ENCODE measurements at regions not wholly inside any gene's neighbourhood (a gene's known extent, or its start where the extent isn't known, plus 50 kb on each side); places are given as distances from the start of the nearest gene placed in this dataset.

DNA sequence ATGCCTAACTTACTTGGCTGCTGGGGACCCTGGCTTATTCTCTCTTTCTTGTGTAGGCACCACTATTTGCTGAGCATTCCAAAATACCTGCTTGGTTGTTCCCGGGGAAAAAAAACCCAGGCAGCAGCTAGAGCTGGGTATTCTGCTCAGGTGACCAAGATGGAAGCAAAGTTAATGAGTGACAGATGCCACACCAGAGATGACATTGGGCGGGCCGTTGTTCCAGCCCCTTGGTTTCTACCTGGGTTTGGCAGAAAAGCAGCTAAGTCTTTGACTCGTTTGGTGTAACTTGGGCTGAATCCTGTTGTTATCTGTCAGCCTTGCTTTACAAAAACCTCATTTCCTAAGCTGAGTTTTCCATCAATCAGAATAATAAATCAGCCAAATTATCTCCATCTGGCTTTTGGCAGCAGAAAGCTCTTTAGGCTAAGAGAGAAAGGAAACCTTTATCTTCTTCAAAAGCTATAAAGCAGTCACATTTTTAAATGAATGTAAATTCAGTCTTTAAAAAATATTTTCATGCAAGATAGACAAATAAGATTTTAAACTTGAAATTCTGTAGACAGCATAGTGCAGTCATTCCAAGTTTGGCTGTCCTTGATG lies 202.0 kb upstream of the GMDS start:
- TF ChIP-seq, protein P1, sequence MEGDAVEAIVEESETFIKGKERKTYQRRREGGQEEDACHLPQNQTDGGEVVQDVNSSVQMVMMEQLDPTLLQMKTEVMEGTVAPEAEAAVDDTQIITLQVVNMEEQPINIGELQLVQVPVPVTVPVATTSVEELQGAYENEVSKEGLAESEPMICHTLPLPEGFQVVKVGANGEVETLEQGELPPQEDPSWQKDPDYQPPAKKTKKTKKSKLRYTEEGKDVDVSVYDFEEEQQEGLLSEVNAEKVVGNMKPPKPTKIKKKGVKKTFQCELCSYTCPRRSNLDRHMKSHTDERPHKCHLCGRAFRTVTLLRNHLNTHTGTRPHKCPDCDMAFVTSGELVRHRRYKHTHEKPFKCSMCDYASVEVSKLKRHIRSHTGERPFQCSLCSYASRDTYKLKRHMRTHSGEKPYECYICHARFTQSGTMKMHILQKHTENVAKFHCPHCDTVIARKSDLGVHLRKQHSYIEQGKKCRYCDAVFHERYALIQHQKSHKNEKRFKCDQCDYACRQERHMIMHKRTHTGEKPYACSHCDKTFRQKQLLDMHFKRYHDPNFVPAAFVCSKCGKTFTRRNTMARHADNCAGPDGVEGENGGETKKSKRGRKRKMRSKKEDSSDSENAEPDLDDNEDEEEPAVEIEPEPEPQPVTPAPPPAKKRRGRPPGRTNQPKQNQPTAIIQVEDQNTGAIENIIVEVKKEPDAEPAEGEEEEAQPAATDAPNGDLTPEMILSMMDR (IDR thresholded peaks at IDR 0.05), result no peak
- TF ChIP-seq SIN3A (IDR thresholded peaks at IDR 0.05; ENCODE audit: borderline replicate concordance, insufficient read depth, low read depth, low read length), result no peak
- TF ChIP-seq, protein P2, sequence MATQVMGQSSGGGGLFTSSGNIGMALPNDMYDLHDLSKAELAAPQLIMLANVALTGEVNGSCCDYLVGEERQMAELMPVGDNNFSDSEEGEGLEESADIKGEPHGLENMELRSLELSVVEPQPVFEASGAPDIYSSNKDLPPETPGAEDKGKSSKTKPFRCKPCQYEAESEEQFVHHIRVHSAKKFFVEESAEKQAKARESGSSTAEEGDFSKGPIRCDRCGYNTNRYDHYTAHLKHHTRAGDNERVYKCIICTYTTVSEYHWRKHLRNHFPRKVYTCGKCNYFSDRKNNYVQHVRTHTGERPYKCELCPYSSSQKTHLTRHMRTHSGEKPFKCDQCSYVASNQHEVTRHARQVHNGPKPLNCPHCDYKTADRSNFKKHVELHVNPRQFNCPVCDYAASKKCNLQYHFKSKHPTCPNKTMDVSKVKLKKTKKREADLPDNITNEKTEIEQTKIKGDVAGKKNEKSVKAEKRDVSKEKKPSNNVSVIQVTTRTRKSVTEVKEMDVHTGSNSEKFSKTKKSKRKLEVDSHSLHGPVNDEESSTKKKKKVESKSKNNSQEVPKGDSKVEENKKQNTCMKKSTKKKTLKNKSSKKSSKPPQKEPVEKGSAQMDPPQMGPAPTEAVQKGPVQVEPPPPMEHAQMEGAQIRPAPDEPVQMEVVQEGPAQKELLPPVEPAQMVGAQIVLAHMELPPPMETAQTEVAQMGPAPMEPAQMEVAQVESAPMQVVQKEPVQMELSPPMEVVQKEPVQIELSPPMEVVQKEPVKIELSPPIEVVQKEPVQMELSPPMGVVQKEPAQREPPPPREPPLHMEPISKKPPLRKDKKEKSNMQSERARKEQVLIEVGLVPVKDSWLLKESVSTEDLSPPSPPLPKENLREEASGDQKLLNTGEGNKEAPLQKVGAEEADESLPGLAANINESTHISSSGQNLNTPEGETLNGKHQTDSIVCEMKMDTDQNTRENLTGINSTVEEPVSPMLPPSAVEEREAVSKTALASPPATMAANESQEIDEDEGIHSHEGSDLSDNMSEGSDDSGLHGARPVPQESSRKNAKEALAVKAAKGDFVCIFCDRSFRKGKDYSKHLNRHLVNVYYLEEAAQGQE (IDR thresholded peaks at IDR 0.05; ENCODE audit: insufficient read depth in 1 of 2, low read depth in 2 of 2, low read length in 1 of 2), result no peak

Measured in Panc1 (cell line).